Activated CD4-positive, alpha-beta T cell treated with anti-CD3 and anti-CD28 coated beads, Interleukin-10, Interleukin-2, amounts not matched to agents 100 ng/mL and 50 ng/mL, durations not matched to agents 16 hours and 8 hours (primary cell): ENCODE measurements at regions not wholly inside any gene's neighbourhood (a gene's known extent, or its start where the extent isn't known, plus 50 kb on each side); places are given as distances from the start of the nearest gene placed in this dataset.
A peak's percentile ranks its signal among the peaks of the same experiment; 100 is the strongest.

ENCODE experiments used
- DNase-seq: peaks from one replicate; pipeline ENCODE4 v3.0.0-alpha.2; 2020

GRCh38 chr5:146940295-146940694 is 61.7 kb upstream of the PPP2R2B start:
- no peak for DNase-seq

GRCh38 chr5:146944019-146944418 is 65.5 kb upstream of the PPP2R2B start:
- no peak for DNase-seq

GRCh38 chr5:146944764-146945616 is 66.4 kb upstream of the PPP2R2B start:
- DNase-seq, result no peak

GRCh38 chr5:146945617-146946084 is 67.1 kb upstream of the PPP2R2B start:
- DNase-seq, result no peak

- DNase-seq, result peak; percentile 13
Observed at GRCh38 chr5:146947181-146947941, 68.8 kb upstream of the PPP2R2B start.

GRCh38 chr5:146948666-146949065 is 70.1 kb upstream of the PPP2R2B start:
- DNase-seq, result no peak

GRCh38 chr5:146952168-146952567 is 73.6 kb upstream of the PPP2R2B start:
- no peak for DNase-seq

- DNase-seq, result no peak
Observed at GRCh38 chr5:146956217-146956616, 77.7 kb upstream of the PPP2R2B start.

- no peak for DNase-seq
Observed at GRCh38 chr5:146959360-146959759, 80.8 kb upstream of the PPP2R2B start.

- peak; percentile 2 for DNase-seq
Observed at GRCh38 chr5:146962801-146963355, 84.3 kb upstream of the PPP2R2B start.

GRCh38 chr5:146965761-146966659 is 87.5 kb upstream of the PPP2R2B start:
- peak; percentile 71 for DNase-seq

GRCh38 chr5:146967646-146968045 is 89.1 kb upstream of the PPP2R2B start:
- DNase-seq, result no peak

GRCh38 chr5:146971401-146971800 is 92.8 kb upstream of the PPP2R2B start:
- no peak for DNase-seq

GRCh38 chr5:146986469-146986868 is 107.9 kb upstream of the PPP2R2B start:
- DNase-seq, result no peak

- no peak for DNase-seq
Observed at GRCh38 chr5:146993876-146994530, 115.4 kb upstream of the PPP2R2B start.

- no peak for DNase-seq
Observed at GRCh38 chr5:146995878-146996277, 117.3 kb upstream of the PPP2R2B start.

GRCh38 chr5:147015405-147015804 is 136.8 kb upstream of the PPP2R2B start:
- no peak for DNase-seq

- DNase-seq, result no peak
Observed at GRCh38 chr5:147017191-147017590, 138.6 kb upstream of the PPP2R2B start.

- no peak for DNase-seq
Observed at GRCh38 chr5:147017621-147018020, 139.1 kb upstream of the PPP2R2B start.

- no peak for DNase-seq
Observed at GRCh38 chr5:147018812-147019211, 140.3 kb upstream of the PPP2R2B start.

GRCh38 chr5:147036691-147037245 is 158.2 kb upstream of the PPP2R2B start:
- no peak for DNase-seq
